Large intestine (tissue), 3 donors: ENCODE measurements at regions not wholly inside any gene's neighbourhood (a gene's known extent, or its start where the extent isn't known, plus 50 kb on each side); places are given as distances from the start of the nearest gene placed in this dataset.

Experiments
- DNase-seq, 2 donors: peaks; one replicate each; pipeline versions ENCODE4 v3.0.0 to v3.0.0-alpha.2; 2013
- H3K27ac ChIP-seq: one replicate; pipeline ENCODE4 v1.5.1; 2013; ENCODE audit warnings: low read length
- H3K27me3 ChIP-seq: 2 replicates; pipeline ENCODE4 v1.6.1; 2013; ENCODE audit warnings: low read length; ENCODE audit not compliant: control insufficient read depth, insufficient read depth
- H3K36me3 ChIP-seq: 2 replicates; pipeline ENCODE4 v1.6.1; 2013; ENCODE audit warnings: low read length; ENCODE audit not compliant: control insufficient read depth, insufficient read depth
- H3K4me1 ChIP-seq: one replicate; pipeline ENCODE4 v1.6.1; 2013; ENCODE audit warnings: low read length; ENCODE audit not compliant: control insufficient read depth, insufficient read depth
- H3K4me3 ChIP-seq: one replicate; pipeline ENCODE4 v1.5.1; 2013; ENCODE audit warnings: low read length
- H3K9me3 ChIP-seq: one replicate; pipeline ENCODE4 v1.6.1; 2013; ENCODE audit warnings: mild to moderate bottlenecking, low read depth, low read length, moderate library complexity; ENCODE audit not compliant: control insufficient read depth
- whole genome bisulfite sequencing: methylation state at CpG from one replicate; pipeline ENCODE4 v1.1.5; 2013; ENCODE audit warnings: low lambda C conversion rate; ENCODE audit not compliant: insufficient coverage; 5-methylcytosine and 5-hydroxymethylcytosine counted together

DNA sequence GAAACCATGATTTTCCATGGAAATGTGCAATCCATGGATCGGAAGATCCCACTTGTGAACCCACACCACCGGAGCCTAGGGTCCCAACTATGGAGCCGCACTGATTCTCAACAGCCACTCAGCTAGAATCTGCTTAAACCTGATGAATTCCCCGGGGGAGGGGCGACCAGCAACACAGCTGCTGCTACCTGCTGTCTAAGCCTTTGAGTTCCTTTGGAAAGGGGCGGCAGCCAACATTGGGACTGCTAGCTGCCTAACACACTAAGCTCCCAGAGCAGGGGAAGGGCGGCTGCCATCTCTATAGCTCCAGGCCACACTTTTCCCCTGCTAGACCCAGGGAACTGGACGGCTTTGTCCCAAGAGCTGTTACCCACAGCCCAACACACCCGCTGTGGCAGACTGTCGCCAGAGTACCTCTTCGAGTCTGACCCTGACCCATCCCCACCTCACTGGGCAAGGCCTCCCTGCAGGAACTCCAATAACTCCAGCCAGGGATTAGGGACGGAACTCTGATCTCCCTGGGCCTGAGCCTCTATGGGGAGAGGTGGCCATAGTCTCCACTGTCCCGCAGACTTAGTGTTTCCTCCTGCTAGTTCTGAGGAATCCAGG, 205.8 kb upstream of the SLC16A7 start:
- no peak overlapping the region for H3K4me3 ChIP-seq
- H3K36me3 ChIP-seq: no peaks in the 10 kb centered on the region
- H3K9me3 ChIP-seq: no peaks in the 10 kb centered on the region
- H3K27ac ChIP-seq: no peak overlapping the region
- H3K27me3 ChIP-seq: no peaks in the 10 kb centered on the region
- no peaks in the 10 kb centered on the region for H3K4me1 ChIP-seq
- no CpG with 5 or more reads among the region's 13 CpGs for WGBS
- no peak for DNase-seq

GRCh38 chr12:59388694-59389093, 207.1 kb upstream of the SLC16A7 start:
- no peaks in the 10 kb centered on the region for H3K9me3 ChIP-seq
- no peak for DNase-seq
- no peak overlapping the region for H3K4me3 ChIP-seq
- no CpG with 5 or more reads among the region's 1 CpG for WGBS
- H3K4me1 ChIP-seq: no peaks in the 10 kb centered on the region
- no peaks in the 10 kb centered on the region for H3K27me3 ChIP-seq
- H3K27ac ChIP-seq: no peak overlapping the region
- no peaks in the 10 kb centered on the region for H3K36me3 ChIP-seq

DNA sequence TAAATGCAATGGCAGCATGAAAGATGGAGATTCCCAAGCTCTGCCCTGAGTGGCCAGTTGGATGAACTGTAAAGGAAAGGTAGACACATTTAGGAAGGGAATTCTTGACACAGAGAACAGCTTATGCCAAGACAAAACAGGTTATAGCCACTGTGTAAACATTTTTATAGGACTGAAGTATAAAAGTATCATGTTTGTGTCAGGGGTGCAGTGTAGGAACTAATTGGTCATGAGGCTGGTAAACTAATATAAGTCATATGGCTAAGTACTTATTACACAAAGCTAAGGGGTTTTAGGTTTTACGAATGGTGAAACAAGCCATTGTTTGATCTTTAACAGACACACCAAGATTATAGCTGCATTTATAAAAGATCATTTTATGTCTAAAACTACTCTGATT, 207.7 kb upstream of the SLC16A7 start:
- no CpG with 5 or more reads among the region's 1 CpG for WGBS

GRCh38 chr12:59386236-59386635, 209.6 kb upstream of the SLC16A7 start:
- 100% methylated on average over 1 of the region's 1 CpG for WGBS
- Histone ChIP-seq H3K4me3 (no peak overlapping the region), H3K9me3 (no peaks in the 10 kb centered on the region), H3K36me3 (no peaks in the 10 kb centered on the region), H3K27ac (no peak overlapping the region), H3K27me3 (no peaks in the 10 kb centered on the region), H3K4me1 (no peaks in the 10 kb centered on the region)
- no peak for DNase-seq

More for the DNA sequence above, 207.7 kb upstream of the SLC16A7 start:
- Histone ChIP-seq H3K4me3 (no peak overlapping the region), H3K36me3 (no peaks in the 10 kb centered on the region), H3K4me1 (no peaks in the 10 kb centered on the region), H3K27me3 (no peaks in the 10 kb centered on the region), H3K27ac (no peak overlapping the region), H3K9me3 (no peaks in the 10 kb centered on the region)
- DNase-seq: no peak

DNA sequence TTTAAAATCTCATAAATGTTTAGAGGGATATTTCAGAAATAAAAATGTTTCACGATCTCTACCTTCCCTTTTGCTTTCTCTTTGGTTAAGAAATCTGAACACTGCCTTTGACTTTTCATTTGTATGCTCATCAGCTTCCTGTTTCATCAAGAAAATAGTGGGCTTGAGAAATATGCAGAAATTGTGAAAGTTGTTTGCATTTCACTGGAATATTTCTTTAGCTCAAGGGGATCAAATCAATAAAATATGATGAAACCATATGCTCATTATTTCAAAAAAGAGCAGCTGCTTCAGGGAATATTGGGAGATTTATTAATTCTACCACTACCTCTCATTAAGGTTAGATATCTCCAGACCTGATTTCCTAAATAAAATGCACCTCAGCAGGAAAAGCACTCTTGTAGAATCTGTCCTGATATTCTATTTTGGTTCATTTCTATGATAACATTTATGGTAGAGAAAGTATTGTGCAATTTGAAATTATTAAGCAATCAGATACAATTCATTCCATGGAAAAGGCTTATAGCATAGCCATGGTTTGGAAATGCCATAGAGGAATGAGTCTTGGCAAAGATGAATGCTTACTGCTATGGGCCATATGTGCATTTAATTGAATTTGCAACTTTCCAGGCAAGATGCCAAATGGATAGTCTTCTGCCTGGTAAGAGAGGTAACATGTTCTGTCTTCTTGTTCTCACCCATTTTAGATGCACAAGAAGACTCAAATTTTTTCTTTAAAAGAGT, 212.6 kb upstream of the SLC16A7 start:
- Histone ChIP-seq H3K27ac (no peak overlapping the region), H3K9me3 (no peaks in the 10 kb centered on the region), H3K4me3 (no peak overlapping the region), H3K36me3 (no peaks in the 10 kb centered on the region), H3K27me3 (no peaks in the 10 kb centered on the region), H3K4me1 (no peaks in the 10 kb centered on the region)
- DNase-seq: no peak
- WGBS: 100% methylated on average over 1 of the region's 1 CpG

GRCh38 chr12:59382282-59383078, 213.3 kb upstream of the SLC16A7 start:
- H3K9me3 ChIP-seq: no peaks in the 10 kb centered on the region
- DNase-seq: no peak
- no peaks in the 10 kb centered on the region for H3K36me3 ChIP-seq
- H3K27me3 ChIP-seq: no peaks in the 10 kb centered on the region
- no peak overlapping the region for H3K27ac ChIP-seq
- no peak overlapping the region for H3K4me3 ChIP-seq
- WGBS: 66% methylated on average over 3 of the region's 3 CpGs
- no peaks in the 10 kb centered on the region for H3K4me1 ChIP-seq

DNA sequence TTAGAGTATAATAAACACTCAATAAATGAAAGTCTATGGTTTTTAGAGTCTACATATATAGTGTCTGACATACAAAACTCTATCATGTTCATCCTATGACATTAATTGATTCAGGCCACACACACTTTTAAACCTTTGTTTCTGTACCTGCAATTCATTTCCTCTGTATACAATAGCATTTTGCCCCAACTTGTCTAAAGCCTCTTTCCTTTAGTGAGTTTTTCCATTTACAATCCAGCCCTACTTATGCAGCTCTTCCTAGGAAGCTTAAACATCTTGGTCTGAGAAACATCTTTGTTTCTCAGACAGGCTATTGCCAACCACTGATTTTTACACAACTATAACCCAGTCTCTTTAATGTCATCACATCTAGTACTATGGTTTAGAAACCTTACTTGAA, 214.7 kb upstream of the SLC16A7 start:
- H3K4me1 ChIP-seq: no peaks in the 10 kb centered on the region
- no peak for DNase-seq
- no peak overlapping the region for H3K4me3 ChIP-seq
- no peaks in the 10 kb centered on the region for H3K9me3 ChIP-seq
- H3K27ac ChIP-seq: no peak overlapping the region
- H3K36me3 ChIP-seq: no peaks in the 10 kb centered on the region
- no peaks in the 10 kb centered on the region for H3K27me3 ChIP-seq

GRCh38 chr12:59375633-59376032, 220.2 kb upstream of the SLC16A7 start:
- Histone ChIP-seq H3K9me3 (no peaks in the 10 kb centered on the region), H3K4me1 (no peaks in the 10 kb centered on the region), H3K27me3 (no peaks in the 10 kb centered on the region), H3K4me3 (no peak overlapping the region), H3K36me3 (no peaks in the 10 kb centered on the region), H3K27ac (no peak overlapping the region)
- 93% methylated on average over 4 of the region's 4 CpGs for WGBS
- DNase-seq: no peak

GRCh38 chr12:59374783-59375182, 221.0 kb upstream of the SLC16A7 start:
- WGBS: 94% methylated on average over 1 of the region's 1 CpG
- no peak for DNase-seq
- Histone ChIP-seq H3K4me1 (no peaks in the 10 kb centered on the region), H3K27me3 (no peaks in the 10 kb centered on the region), H3K27ac (no peak overlapping the region), H3K9me3 (no peaks in the 10 kb centered on the region), H3K4me3 (no peak overlapping the region), H3K36me3 (no peaks in the 10 kb centered on the region)

DNA sequence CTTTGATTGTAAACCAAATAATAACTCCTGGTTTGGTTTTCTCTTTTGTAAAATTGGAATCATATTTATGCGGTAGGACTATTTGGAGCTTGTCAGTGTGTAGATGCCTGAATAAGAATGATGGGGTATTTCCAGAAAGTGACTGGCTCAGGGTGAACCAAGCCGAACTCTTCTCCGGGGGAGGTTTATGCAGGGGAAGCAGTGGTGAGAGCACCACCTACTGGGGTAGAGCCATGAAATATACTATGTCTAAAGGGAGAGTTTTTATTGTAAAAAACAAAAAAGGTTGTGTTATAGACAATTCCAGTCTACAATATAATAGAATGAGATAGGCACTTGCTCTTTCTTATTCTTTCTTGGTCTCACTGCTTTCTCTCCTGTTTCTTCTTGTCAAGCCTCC, 222.9 kb upstream of the SLC16A7 start:
- Histone ChIP-seq H3K4me3 (no peak overlapping the region), H3K4me1 (peaks cover 5% of the 10 kb centered on the region), H3K27me3 (no peaks in the 10 kb centered on the region), H3K36me3 (no peaks in the 10 kb centered on the region), H3K27ac (no peak overlapping the region), H3K9me3 (no peaks in the 10 kb centered on the region)
- WGBS: 100% methylated on average over 1 of the region's 3 CpGs
- DNase-seq: no peak
